Pancreas (tissue), 10 donors: ENCODE measurements at regions not wholly inside any gene's neighbourhood (a gene's known extent, or its start where the extent isn't known, plus 50 kb on each side); places are given as distances from the start of the nearest gene placed in this dataset.

ENCODE experiments used
- ATAC-seq, 4 donors: fragments of 200-7000 bp; cut with Tn5 transposase; one replicate each; pipeline versions ENCODE4 v1.8.0 to v1.9.1; 2020; ENCODE audit warnings: mild to moderate bottlenecking in 4 of 4, moderate library complexity in 4 of 4
- DNase-seq, 6 donors: peaks; one replicate each; pipeline ENCODE4 v3.0.0-alpha.2; 2020
- FAIRE-seq: peaks from 2 replicates; lab custom pipeline; 2012; peaks lifted over from hg19 to GRCh38; lab: Jason Lieb, UNC
- H3K27ac ChIP-seq, 4 donors: fragments of 200-600 bp; sonication (generic); 1 replicate in 3 of 4; 2 replicates in 1 of 4; pipeline versions ENCODE4 v1.5.0 to v1.8.0; 2020
- H3K27me3 ChIP-seq, 4 donors: fragments of 200-600 bp; one replicate each; pipeline ENCODE4 v1.8.0; 2021
- H3K36me3 ChIP-seq, 3 donors: fragments of 200-600 bp; sonication (generic) in 1 of 3; one replicate each; pipeline versions ENCODE4 v1.5.0 to v1.8.0; 2020 to 2021
- H3K4me1 ChIP-seq, 3 donors: fragments of 200-600 bp; one replicate each; pipeline ENCODE4 v1.8.0; 2021
- H3K4me3 ChIP-seq, 4 donors: fragments of 200-600 bp; sonication (generic) in 2 of 4; one replicate each; pipeline versions ENCODE4 v1.5.0 to v1.8.0; 2020 to 2021
- H3K9me3 ChIP-seq, 4 donors: fragments of 200-600 bp; one replicate each; pipeline ENCODE4 v1.8.0; 2021
- whole genome bisulfite sequencing, 2 donors: extraction: QIAGEN DNeasy Blood & Tissue Kit; methylation state at CpG; one replicate each; pipeline ENCODE4 v1.1.7; 2013; 5-methylcytosine and 5-hydroxymethylcytosine counted together
- intact Hi-C, 3 donors: fragments of 100-400 bp; cut with DNase I; formaldehyde crosslinking; loops; one replicate each; pipeline versions ENCODE4 v1.11.1 to v1.14.2; 2022
- TF ChIP-seq, protein P1 (sequence below), 4 donors: fragments of 200-600 bp; sonication (generic) in 3 of 4; IDR thresholded peaks; one replicate each; pipeline versions ENCODE4 v1.5.0 to v1.8.0; 2021; ENCODE audit warnings: antibody characterized with exemption in 4 of 4
- donor health status: healthy with polysubstance abuse.
- donor health status: DM: no; HTN: no; CAD: no; lungs with moderate emphysema.
- donor health status: DM: no; HTN: no; CAD: no.
- donor health status: control.
- donor health status: control.
- donor health status: Bipolar disorder and iron deficiency.
- donor health status: DM: yes; HTN: yes; CAD: no.
- donor health status: DM: no; HTN: no; CAD: no.
- donor health status: DM: no; HTN: no; CAD: no.
- donor health status: DM: yes; HTN: yes; CAD: no.

DNA sequence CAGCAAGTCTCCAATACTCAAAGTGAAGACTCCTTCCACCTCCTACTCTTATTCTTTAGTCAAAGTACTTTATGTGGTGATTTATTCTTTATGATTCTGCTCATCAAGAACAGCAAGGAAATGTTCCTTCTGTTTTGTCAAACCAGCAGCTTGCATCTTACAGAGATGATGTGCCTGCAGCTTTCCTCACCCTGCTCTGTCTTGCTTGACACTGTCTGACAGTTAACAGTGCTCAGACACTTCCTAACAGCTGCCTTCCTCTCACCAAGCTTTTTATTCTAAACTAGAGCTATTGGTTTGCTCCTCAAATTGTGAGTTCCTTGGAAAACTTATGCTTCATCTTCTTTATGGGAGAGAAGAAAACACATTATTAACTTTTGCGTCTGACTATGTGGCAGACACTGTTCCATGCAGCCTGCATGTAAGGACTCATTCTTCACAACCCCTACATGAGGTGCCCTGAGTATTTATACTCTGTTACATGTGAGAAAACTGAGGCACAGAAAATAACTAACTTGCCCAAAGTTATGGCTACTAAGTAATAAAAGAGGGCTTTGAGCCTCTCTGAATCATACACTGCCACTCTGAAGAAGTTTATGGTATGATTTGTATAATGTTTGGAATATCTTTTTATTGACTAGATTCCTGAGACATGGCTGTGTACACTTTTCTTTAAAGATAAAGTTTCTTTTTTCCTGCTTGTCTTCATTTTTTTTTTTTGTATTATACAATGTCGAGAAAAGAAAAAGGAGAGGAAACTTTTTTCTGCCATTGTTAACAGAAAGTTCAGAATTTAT lies 723.3 kb upstream of the DDX18 start:
- H3K4me1 ChIP-seq, result no peaks in the 10 kb centered on the region
- TF ChIP-seq, protein P1, sequence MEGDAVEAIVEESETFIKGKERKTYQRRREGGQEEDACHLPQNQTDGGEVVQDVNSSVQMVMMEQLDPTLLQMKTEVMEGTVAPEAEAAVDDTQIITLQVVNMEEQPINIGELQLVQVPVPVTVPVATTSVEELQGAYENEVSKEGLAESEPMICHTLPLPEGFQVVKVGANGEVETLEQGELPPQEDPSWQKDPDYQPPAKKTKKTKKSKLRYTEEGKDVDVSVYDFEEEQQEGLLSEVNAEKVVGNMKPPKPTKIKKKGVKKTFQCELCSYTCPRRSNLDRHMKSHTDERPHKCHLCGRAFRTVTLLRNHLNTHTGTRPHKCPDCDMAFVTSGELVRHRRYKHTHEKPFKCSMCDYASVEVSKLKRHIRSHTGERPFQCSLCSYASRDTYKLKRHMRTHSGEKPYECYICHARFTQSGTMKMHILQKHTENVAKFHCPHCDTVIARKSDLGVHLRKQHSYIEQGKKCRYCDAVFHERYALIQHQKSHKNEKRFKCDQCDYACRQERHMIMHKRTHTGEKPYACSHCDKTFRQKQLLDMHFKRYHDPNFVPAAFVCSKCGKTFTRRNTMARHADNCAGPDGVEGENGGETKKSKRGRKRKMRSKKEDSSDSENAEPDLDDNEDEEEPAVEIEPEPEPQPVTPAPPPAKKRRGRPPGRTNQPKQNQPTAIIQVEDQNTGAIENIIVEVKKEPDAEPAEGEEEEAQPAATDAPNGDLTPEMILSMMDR (IDR thresholded peaks at IDR 0.05), result no peak
- no peaks in the 10 kb centered on the region for H3K9me3 ChIP-seq
- intact Hi-C loops, result no loop called here
- H3K27me3 ChIP-seq, result no peaks in the 10 kb centered on the region
- DNase-seq (no peak), ATAC-seq (no peak), FAIRE-seq (no peak)
- WGBS, 2 donors, result 75 to 81% methylated on average over 2 of the region's 2 CpGs
- no peaks in the 10 kb centered on the region for H3K36me3 ChIP-seq
- H3K4me3 ChIP-seq, result no peak overlapping the region
- no peak overlapping the region for H3K27ac ChIP-seq

GRCh38 chr2:117101613-117102012 lies 712.9 kb upstream of the DDX18 start:
- TF ChIP-seq, protein P1 (IDR thresholded peaks at IDR 0.05), result no peak
- Histone ChIP-seq H3K36me3 (no peaks in the 10 kb centered on the region), H3K4me3 (no peak overlapping the region), H3K27me3 (no peaks in the 10 kb centered on the region), H3K27ac (no peak overlapping the region), H3K9me3 (no peaks in the 10 kb centered on the region), H3K4me1 (no peaks in the 10 kb centered on the region)
- FAIRE-seq, result no peak
- no peak for DNase-seq
- 59 to 93% methylated on average over 1 of the region's 1 CpG for WGBS, 2 donors
- intact Hi-C loops, result no loop called here
- ATAC-seq, result no peak

DNA sequence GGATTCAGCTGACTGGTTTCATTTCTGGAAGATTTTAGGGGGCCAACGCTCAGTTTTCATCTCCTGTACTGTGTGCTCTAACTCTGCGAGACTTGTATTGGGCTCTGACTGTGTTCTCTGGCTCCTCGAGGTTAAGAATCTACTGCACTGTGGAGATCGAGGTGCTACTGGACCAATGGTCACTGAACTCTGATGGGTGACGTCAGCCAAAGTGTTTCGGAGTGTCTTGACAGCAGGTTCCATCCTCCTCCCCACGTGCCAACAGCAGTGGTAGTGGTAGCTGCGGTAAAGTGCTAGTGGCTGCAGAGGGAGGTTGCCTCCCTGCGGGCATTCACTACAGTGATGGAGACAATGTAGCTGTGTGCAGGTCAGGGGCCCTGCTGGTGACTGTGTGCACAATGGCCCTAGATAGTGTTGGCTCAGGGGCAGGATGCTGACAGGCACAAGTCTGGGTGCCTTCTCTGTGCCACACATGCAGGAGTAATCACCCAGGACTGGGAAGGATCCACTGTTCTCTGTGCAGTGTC lies 705.7 kb upstream of the DDX18 start:
- DNase-seq (no peak), ATAC-seq (no peak), FAIRE-seq (no peak)
- Histone ChIP-seq H3K9me3 (no peaks in the 10 kb centered on the region), H3K36me3 (no peaks in the 10 kb centered on the region), H3K4me3 (no peak overlapping the region), H3K27ac (no peak overlapping the region), H3K4me1 (no peaks in the 10 kb centered on the region), H3K27me3 (no peaks in the 10 kb centered on the region)
- TF ChIP-seq, protein P1 (IDR thresholded peaks at IDR 0.05), result no peak
- WGBS, 2 donors, result 62 to 77% methylated on average over 9 of the region's 9 CpGs
- intact Hi-C loops, result no loop called here

- no peak for FAIRE-seq
Measured at GRCh38 chr2:117118994-117119393, 695.5 kb upstream of the DDX18 start.

More at GRCh38 chr2:117118994-117119393, 695.5 kb upstream of the DDX18 start:
- WGBS, 2 donors, result 19 to 39% methylated on average over 1 of the region's 1 CpG
- Histone ChIP-seq H3K27ac (no peak overlapping the region), H3K4me1 (no peaks in the 10 kb centered on the region), H3K27me3 (no peaks in the 10 kb centered on the region), H3K36me3 (no peaks in the 10 kb centered on the region), H3K4me3 (no peak overlapping the region), H3K9me3 (no peaks in the 10 kb centered on the region)
- TF ChIP-seq, protein P1 (IDR thresholded peaks at IDR 0.05), result no peak
- ATAC-seq (no peak), DNase-seq (no peak)
- intact Hi-C loops, result no loop called here
